ENCODE measurements at regions not wholly inside any gene's neighbourhood (a gene's known extent, or its start where the extent isn't known, plus 50 kb on each side); places are given as distances from the start of the nearest gene placed in this dataset.

GRCh38 chr16:13612623-13613022 lies 307.3 kb upstream of the ERCC4 start:
- Histone ChIP-seq H3K27me3 (no peaks in the 10 kb centered on the region), H3K27ac (no peak overlapping the region), H3K4me1 (no peaks in the 10 kb centered on the region), H3K4me3 (no peak overlapping the region), H3K9me3 (no peaks in the 10 kb centered on the region), H3K36me3 (no peaks in the 10 kb centered on the region)
- intact Hi-C loops (cut with DNase I; ENCODE audit: low total_unique reads): no loop called here
- TF ChIP-seq CTCF (IDR thresholded peaks at IDR 0.05) (no peak), POLR2A (IDR thresholded peaks at IDR 0.05) (no peak), POLR2AphosphoS5 (IDR thresholded peaks at IDR 0.05) (no peak)
- DNase-seq (ENCODE audit: low spot score in 2 of 2): no peak

- no peaks in the 10 kb centered on the region for H3K27me3 ChIP-seq
- no peaks in the 10 kb centered on the region for H3K4me1 ChIP-seq
- H3K4me3 ChIP-seq: no peak overlapping the region
- H3K27ac ChIP-seq: no peak overlapping the region
- intact Hi-C loops (cut with DNase I; ENCODE audit: low total_unique reads): no loop called here
- no peaks in the 10 kb centered on the region for H3K9me3 ChIP-seq
- H3K36me3 ChIP-seq: no peaks in the 10 kb centered on the region
- TF ChIP-seq CTCF (IDR thresholded peaks at IDR 0.05): no peak
- no peak for TF ChIP-seq POLR2AphosphoS5 (IDR thresholded peaks at IDR 0.05)
- no peak for TF ChIP-seq POLR2A (IDR thresholded peaks at IDR 0.05)
- no peak for DNase-seq (ENCODE audit: low spot score in 2 of 2)
These were observed 306.8 kb upstream of the ERCC4 start for GRCh38 chr16:13613165-13613564.

- no peak overlapping the region for H3K27ac ChIP-seq
- no peaks in the 10 kb centered on the region for H3K27me3 ChIP-seq
- TF ChIP-seq POLR2AphosphoS5 (IDR thresholded peaks at IDR 0.05) (no peak), CTCF (IDR thresholded peaks at IDR 0.05) (no peak), POLR2A (IDR thresholded peaks at IDR 0.05) (no peak)
- H3K4me1 ChIP-seq: no peaks in the 10 kb centered on the region
- intact Hi-C loops (cut with DNase I; ENCODE audit: low total_unique reads): no loop called here
- H3K36me3 ChIP-seq: no peaks in the 10 kb centered on the region
- no peak overlapping the region for H3K4me3 ChIP-seq
- H3K9me3 ChIP-seq: no peaks in the 10 kb centered on the region
- no peak for DNase-seq (ENCODE audit: low spot score in 2 of 2)
These were observed 298.3 kb upstream of the ERCC4 start for GRCh38 chr16:13621639-13622038.

- no peaks in the 10 kb centered on the region for H3K27me3 ChIP-seq
- no peak overlapping the region for H3K4me3 ChIP-seq
- TF ChIP-seq POLR2A (IDR thresholded peaks at IDR 0.05): no peak
- no peak for TF ChIP-seq POLR2AphosphoS5 (IDR thresholded peaks at IDR 0.05)
- no peak for TF ChIP-seq CTCF (IDR thresholded peaks at IDR 0.05)
- DNase-seq (ENCODE audit: low spot score in 2 of 2): no peak
- intact Hi-C loops (cut with DNase I; ENCODE audit: low total_unique reads): no loop called here
- no peaks in the 10 kb centered on the region for H3K4me1 ChIP-seq
- H3K9me3 ChIP-seq: no peaks in the 10 kb centered on the region
- no peaks in the 10 kb centered on the region for H3K36me3 ChIP-seq
- no peak overlapping the region for H3K27ac ChIP-seq
These were observed 291.8 kb upstream of the ERCC4 start for GRCh38 chr16:13628156-13628555.

GRCh38 chr16:13629704-13630103 lies 290.2 kb upstream of the ERCC4 start:
- peaks cover 0 to 4% of the 10 kb centered on the region in 2 donors for H3K9me3 ChIP-seq
- no peak overlapping the region for H3K27ac ChIP-seq
- intact Hi-C loops (cut with DNase I; ENCODE audit: low total_unique reads): no loop called here
- H3K27me3 ChIP-seq: no peaks in the 10 kb centered on the region
- no peak overlapping the region for H3K4me3 ChIP-seq
- H3K36me3 ChIP-seq: no peaks in the 10 kb centered on the region
- DNase-seq (ENCODE audit: low spot score in 2 of 2): no peak
- no peaks in the 10 kb centered on the region for H3K4me1 ChIP-seq
- no peak for TF ChIP-seq POLR2A (IDR thresholded peaks at IDR 0.05)
- no peak for TF ChIP-seq POLR2AphosphoS5 (IDR thresholded peaks at IDR 0.05)
- TF ChIP-seq CTCF (IDR thresholded peaks at IDR 0.05): no peak
